GM12891 (cell line): ENCODE measurements at regions not wholly inside any gene's neighbourhood (a gene's known extent, or its start where the extent isn't known, plus 50 kb on each side); places are given as distances from the start of the nearest gene placed in this dataset.

Source experiments
- DNase-seq: peaks from one replicate; pipeline ENCODE4 v3.0.0; 2011; ENCODE audit warnings: low spot score; ENCODE audit not compliant: insufficient read length
- FAIRE-seq: peaks from 2 replicates; lab custom pipeline; 2011; peaks lifted over from hg19 to GRCh38; lab: Jason Lieb, UNC
- PAX5 ChIP-seq: IDR thresholded peaks from 2 replicates; pipeline ENCODE4 v1.6.1; 2011; ENCODE audit warnings: low read length, moderate library complexity, mild to moderate bottlenecking; ENCODE audit not compliant: insufficient read depth, severe bottlenecking
- POLR2A ChIP-seq: IDR thresholded peaks from 2 replicates; pipeline ENCODE4 v1.6.1; 2011; ENCODE audit warnings: low read depth, low read length, control low read depth
- POLR2AphosphoS5 ChIP-seq: IDR thresholded peaks from 2 replicates; pipeline ENCODE4 v1.6.1; 2011; ENCODE audit warnings: low read depth, low read length, control low read depth
- POU2F2 ChIP-seq: IDR thresholded peaks from 2 replicates; pipeline ENCODE4 v1.6.1; 2011; ENCODE audit warnings: low read depth, mild to moderate bottlenecking, control low read depth, low read length, moderate library complexity
- SPI1 ChIP-seq: IDR thresholded peaks from 2 replicates; pipeline ENCODE4 v1.6.1; 2011; ENCODE audit warnings: low read depth, low read length, control low read depth
- TAF1 ChIP-seq: IDR thresholded peaks from 2 replicates; pipeline ENCODE4 v1.6.1; 2011; ENCODE audit warnings: low read depth, low read length, control low read depth

DNA sequence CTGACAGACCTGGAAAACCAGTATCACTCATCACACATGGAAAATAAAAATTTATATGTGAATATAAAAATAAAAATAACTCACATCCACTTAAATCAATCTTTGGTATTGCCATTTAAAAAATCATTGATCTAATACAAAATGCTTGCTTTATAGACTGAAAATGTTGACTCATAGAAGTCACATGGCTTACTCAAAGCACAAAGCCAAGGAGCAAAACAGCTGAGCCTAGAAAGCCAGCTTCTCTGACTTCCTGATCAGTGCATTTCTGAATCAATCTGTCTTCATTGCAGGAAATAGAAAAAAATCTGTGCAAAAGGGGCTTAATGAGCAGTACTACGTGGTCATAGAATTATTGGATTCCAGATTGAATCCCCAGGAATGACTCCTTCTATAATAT lies 176.9 kb upstream of the HS3ST1 start:
- DNase-seq = no peak
- no peak for FAIRE-seq
- no peak for TF ChIP-seq TAF1
- no peak for TF ChIP-seq SPI1
- TF ChIP-seq PAX5 = no peak
- TF ChIP-seq POLR2A = no peak
- no peak for TF ChIP-seq POLR2AphosphoS5
- no peak for TF ChIP-seq POU2F2

DNA sequence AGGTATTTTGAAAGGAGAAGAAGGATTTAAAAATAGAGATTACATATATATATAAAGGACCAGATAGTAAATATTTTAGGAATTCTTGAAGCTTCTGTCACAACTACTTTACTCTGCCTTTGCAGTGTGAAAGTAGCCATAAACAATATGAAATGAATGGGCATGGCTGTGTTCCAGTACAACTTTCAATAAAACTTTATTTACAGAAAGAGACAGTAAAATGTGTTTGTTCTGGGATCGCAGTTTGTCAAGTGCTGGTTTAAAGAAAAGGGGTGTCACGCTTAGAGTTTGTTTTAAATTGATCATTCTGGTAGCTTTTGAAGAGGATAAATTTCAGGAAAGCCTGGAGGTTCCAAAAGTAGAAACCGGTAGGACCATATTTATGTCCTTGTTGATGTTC lies 176.1 kb upstream of the HS3ST1 start:
- TF ChIP-seq PAX5 (no peak), POLR2AphosphoS5 (no peak), POU2F2 (no peak), SPI1 (no peak), POLR2A (no peak), TAF1 (no peak)
- no peak for DNase-seq
- no peak for FAIRE-seq

DNA sequence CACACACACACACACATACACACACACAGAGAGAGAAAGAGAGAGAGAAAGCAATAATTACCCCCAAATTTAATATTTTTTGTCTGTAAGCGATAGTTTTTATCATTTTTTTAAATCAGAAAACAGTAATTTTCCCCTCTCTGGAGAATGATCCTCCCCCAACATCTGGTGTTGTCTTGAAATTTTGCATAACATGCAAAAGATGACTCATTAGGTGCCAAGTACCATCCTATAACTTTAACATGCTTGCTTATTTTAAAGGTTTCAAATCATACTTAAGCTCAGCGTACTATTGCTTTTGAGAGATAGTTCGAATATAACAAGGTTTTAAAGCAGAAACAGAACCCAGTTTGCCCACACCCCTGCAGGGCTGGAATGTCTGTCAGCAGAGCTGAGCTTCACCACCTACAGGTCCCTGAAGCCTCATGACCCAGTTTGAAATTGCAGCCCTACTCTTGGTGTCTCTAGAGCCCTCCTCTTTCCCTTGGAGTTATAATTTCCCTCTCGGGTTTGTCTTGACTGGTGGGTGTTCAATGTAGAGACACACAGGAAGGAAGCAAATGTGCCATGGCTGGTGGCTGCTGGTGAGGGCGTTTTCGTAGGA lies 175.0 kb upstream of the HS3ST1 start:
- DNase-seq (no peak), FAIRE-seq (no peak)
- TF ChIP-seq POU2F2 (no peak), POLR2A (no peak), SPI1 (no peak), POLR2AphosphoS5 (no peak), PAX5 (no peak), TAF1 (no peak)

DNA sequence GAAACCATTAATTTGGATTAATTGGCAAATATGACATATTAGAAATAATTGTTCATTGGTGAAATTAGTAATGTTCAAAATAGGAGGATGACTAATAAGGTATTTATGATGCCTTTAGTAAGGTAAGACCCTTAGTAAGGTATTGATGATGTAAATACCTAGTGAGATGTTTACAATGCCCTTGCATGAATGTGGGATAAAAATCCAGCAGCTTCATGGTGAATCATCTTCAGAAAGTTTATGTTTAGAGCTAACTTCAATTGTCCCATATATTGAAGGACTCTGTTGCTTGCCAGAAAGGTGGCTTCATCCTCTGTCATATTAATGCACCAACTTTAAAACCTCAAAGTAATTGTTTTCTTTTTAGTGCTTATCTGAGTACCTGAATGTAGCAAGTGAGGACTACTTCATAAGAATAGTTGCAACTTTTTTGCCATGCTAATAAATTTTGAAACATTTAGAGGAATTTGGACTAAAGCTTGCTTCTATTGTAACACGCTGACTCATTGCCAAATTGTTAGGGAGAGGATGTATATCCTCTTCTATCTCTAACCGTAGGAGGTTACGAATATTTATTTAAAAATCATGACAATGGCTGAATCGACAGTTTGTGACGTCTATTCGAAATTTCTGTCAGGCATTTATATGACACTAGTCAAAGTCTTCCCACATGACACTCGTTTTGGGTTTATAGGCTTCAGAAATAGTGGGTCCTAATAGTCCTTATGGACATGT lies 174.1 kb upstream of the HS3ST1 start:
- no peak for DNase-seq
- FAIRE-seq = no peak
- no peak for TF ChIP-seq POLR2AphosphoS5
- TF ChIP-seq SPI1 = no peak
- no peak for TF ChIP-seq POLR2A

DNA sequence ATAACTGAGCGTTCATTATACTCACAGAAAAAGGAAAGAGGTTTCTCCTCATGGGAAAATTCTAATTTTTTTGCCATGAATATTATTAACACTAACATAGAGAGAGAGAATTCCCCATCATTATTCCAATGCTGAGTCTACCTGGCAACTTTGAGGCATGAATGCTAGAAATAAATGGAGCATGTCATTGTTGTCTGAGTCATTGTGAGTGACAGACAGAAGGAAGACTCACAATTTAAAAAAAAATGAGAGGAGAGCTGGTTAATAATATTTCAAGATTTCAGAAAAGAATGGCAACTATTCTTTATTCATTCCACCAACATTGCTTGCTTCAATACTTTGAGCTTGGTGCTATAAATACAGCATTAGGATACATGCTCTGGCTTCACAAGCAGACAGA lies 170.4 kb upstream of the HS3ST1 start:
- TF ChIP-seq POLR2AphosphoS5 = no peak
- no peak for TF ChIP-seq POU2F2
- TF ChIP-seq POLR2A = no peak
- no peak for TF ChIP-seq PAX5
- no peak for TF ChIP-seq SPI1
- TF ChIP-seq TAF1 = no peak
- no peak for DNase-seq
- no peak for FAIRE-seq

DNA sequence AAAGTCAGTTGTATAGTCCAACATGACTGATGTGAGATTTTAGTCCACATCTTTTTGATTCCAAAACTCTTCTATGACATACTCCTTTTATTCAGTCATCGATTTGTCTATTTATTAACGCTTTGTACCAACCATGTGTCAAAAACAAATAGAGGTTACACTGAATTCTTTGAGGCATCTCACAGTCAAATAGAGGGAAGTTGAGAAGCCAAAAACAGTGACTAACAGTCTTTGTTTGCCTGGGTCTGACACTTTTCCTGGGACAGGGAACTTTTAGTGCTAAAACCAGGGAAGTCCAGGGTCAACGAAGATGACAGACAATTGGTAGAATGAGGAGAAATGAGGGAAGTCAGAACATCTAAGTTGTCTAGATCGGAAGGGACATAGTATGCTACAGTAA lies 169.9 kb upstream of the HS3ST1 start:
- no peak for FAIRE-seq
- no peak for DNase-seq
- TF ChIP-seq POU2F2 = no peak
- no peak for TF ChIP-seq POLR2A
- TF ChIP-seq TAF1 = no peak
- TF ChIP-seq POLR2AphosphoS5 = no peak
- no peak for TF ChIP-seq SPI1
- no peak for TF ChIP-seq PAX5

DNA sequence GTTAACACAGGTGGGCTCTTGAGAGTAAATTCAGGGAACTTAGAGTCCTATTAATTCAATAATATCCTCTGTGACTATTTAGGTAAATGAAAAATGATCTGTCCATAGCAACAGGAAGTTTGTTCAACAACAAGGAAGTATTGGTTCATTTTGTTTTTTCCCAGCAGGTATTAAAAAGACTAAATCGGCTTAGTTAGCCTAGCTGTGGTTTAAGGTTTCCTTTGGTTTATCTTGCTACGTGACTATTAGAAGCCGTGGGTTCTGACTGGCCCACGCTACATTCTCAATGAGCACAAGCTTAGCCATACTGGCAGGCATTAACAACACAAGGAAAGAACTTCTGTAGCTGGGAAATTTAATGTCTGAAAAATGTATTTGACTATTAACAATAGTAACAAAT lies 168.8 kb upstream of the HS3ST1 start:
- no peak for DNase-seq
- TF ChIP-seq PAX5 (no peak), POLR2A (no peak), TAF1 (no peak), POLR2AphosphoS5 (no peak), SPI1 (no peak), POU2F2 (no peak)
- no peak for FAIRE-seq

DNA sequence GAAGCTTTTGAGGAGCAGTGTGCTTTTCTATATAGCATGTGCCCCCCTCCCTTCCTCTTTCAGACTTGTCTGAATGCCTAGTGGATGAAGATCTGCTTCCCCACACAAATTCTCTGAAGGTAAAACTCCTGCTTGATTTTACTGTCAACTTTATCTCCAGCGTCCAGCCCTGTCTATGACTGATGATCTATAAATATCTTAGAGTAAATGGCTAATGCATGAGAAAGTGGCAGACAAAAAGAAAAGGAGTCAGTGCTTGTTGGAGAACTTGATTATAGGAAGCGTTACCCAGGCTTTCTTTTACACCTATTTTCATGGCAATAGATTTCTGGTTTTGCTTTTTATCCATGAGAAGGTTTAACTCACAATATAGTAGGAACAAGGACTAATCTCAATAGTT lies 168.3 kb upstream of the HS3ST1 start:
- no peak for TF ChIP-seq PAX5
- no peak for TF ChIP-seq SPI1
- no peak for TF ChIP-seq POU2F2
- TF ChIP-seq TAF1 = no peak
- no peak for TF ChIP-seq POLR2AphosphoS5
- no peak for TF ChIP-seq POLR2A
- DNase-seq (no peak), FAIRE-seq (no peak)

DNA sequence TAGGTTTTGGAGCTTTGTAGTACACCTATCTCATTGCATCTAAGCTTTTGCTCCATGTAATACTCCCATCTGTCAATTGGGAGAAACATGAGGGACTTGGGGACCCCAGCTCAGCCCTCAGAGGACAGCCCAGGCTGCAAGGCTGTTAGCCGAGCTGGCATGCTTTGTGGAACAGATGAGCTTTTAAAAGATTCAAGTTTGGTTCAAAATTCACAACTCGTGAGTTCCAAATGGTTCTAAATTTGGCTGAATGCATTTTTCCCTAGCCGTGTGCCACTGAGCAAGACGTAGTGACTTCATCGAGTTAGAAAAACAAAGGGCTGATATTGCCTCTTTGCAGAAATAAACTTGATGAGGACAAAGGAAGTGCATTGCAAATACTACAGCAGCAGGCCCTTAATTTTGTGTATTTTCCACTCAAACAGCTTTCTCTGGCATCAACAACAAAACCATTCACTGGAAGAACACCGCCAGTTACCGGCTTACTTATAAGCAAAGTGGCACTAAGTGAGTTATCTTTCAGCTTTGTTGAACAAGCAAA lies 165.0 kb upstream of the HS3ST1 start:
- DNase-seq = no peak
- TF ChIP-seq TAF1 (no peak), POU2F2 (no peak)
- no peak for FAIRE-seq
